ENCODE measurements at regions not wholly inside any gene's neighbourhood (a gene's known extent, or its start where the extent isn't known, plus 50 kb on each side); places are given as distances from the start of the nearest gene placed in this dataset.

DNA sequence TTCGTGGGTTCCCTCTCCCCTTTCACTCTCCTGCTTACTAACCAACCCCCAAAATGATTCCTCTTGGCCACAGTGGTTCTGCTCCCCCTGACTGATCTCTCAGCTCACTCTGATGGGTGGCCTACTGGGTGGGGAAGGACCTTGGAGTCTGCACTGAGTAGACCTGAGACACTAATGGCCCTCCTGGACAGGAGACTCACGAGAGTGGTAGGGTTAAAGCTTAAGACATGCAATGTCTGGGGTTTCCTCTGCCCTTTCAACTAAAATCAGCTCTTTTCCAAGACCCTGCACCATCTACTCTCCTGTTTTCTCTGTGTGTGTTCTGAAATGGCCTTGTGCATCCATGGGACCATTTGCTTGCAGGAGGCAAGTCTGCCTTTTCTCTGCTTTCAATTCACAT lies 631.4 kb downstream of the ACTR3B start:
- 40% methylated on average over 2 of the region's 2 CpGs for whole genome bisulfite sequencing
- Histone ChIP-seq H3K27ac (ENCODE audit: low read depth in 1 of 2, low read length in 2 of 2) (no peak overlapping the region), H3K27me3 (ENCODE audit: control insufficient read depth in 4 of 4, insufficient read depth in 4 of 4, low read length in 3 of 4) (no peaks in the 10 kb centered on the region), H3K36me3 (ENCODE audit: control insufficient read depth in 4 of 4, insufficient read depth in 3 of 4, low read depth in 1 of 4, low read length in 3 of 4) (no peaks in the 10 kb centered on the region), H3K9me3 (ENCODE audit: control insufficient read depth in 4 of 4, low read length in 3 of 4) (peaks cover 0 to 2% (median 0%) of the 10 kb centered on the region in 4 donors), H3K4me1 (ENCODE audit: control insufficient read depth in 4 of 4, insufficient read depth in 4 of 4, low read length in 3 of 4) (no peaks in the 10 kb centered on the region), H3K9ac (ENCODE audit: low read depth in 1 of 2, low read length in 2 of 2) (no peak overlapping the region), H3K4me3 (ENCODE audit: low read depth in 1 of 3, low read length in 3 of 3) (no peak overlapping the region)
- no peak for DNase-seq (ENCODE audit: low spot score)
- TF ChIP-seq RXRA (IDR thresholded peaks at IDR 0.05) (no peak), EGR1 (IDR thresholded peaks at IDR 0.05; ENCODE audit: low read depth in 2 of 2) (no peak), HNF4A (conservative IDR thresholded peaks at IDR 0.05) (no peak), ZBTB33 (IDR thresholded peaks at IDR 0.05) (no peak), TAF1 (conservative IDR thresholded peaks at IDR 0.05) (no peak), YY1 (IDR thresholded peaks at IDR 0.05) (no peak), HNF4G (IDR thresholded peaks at IDR 0.05) (no peak), FOXA1 (IDR thresholded peaks at IDR 0.05) (no peak), JUND (IDR thresholded peaks at IDR 0.05) (no peak)
- TF ChIP-seq, protein P1, sequence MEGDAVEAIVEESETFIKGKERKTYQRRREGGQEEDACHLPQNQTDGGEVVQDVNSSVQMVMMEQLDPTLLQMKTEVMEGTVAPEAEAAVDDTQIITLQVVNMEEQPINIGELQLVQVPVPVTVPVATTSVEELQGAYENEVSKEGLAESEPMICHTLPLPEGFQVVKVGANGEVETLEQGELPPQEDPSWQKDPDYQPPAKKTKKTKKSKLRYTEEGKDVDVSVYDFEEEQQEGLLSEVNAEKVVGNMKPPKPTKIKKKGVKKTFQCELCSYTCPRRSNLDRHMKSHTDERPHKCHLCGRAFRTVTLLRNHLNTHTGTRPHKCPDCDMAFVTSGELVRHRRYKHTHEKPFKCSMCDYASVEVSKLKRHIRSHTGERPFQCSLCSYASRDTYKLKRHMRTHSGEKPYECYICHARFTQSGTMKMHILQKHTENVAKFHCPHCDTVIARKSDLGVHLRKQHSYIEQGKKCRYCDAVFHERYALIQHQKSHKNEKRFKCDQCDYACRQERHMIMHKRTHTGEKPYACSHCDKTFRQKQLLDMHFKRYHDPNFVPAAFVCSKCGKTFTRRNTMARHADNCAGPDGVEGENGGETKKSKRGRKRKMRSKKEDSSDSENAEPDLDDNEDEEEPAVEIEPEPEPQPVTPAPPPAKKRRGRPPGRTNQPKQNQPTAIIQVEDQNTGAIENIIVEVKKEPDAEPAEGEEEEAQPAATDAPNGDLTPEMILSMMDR (IDR thresholded peaks at IDR 0.05; ENCODE audit: low read depth, low read length, missing input control): no peak
- TF ChIP-seq, protein P2, sequence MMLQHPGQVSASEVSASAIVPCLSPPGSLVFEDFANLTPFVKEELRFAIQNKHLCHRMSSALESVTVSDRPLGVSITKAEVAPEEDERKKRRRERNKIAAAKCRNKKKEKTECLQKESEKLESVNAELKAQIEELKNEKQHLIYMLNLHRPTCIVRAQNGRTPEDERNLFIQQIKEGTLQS (IDR thresholded peaks at IDR 0.05): no peak

GRCh38 chr7:153392726-153393125 lies 633.2 kb downstream of the ACTR3B start:
- H3K27me3 ChIP-seq (ENCODE audit: control insufficient read depth in 4 of 4, insufficient read depth in 4 of 4, low read length in 3 of 4): no peaks in the 10 kb centered on the region
- no peak for TF ChIP-seq RXRA (IDR thresholded peaks at IDR 0.05)
- no peak for TF ChIP-seq FOXA2 (IDR thresholded peaks at IDR 0.05)
- no peak for TF ChIP-seq HNF4A (conservative IDR thresholded peaks at IDR 0.05)
- TF ChIP-seq REST (IDR thresholded peaks at IDR 0.05): no peak
- TF ChIP-seq EGR1 (IDR thresholded peaks at IDR 0.05; ENCODE audit: low read depth in 2 of 2): no peak
- TF ChIP-seq FOXA1 (IDR thresholded peaks at IDR 0.05): no peak
- TF ChIP-seq RAD21 (IDR thresholded peaks at IDR 0.05): no peak
- TF ChIP-seq GABPA (IDR thresholded peaks at IDR 0.05 in 1 of 2, conservative IDR thresholded peaks at IDR 0.05 in 1 of 2): no peak
- peaks cover 0 to under 1% (median 0%) of the 10 kb centered on the region in 4 donors for H3K9me3 ChIP-seq (ENCODE audit: control insufficient read depth in 4 of 4, low read length in 3 of 4)
- H3K4me1 ChIP-seq (ENCODE audit: control insufficient read depth in 4 of 4, insufficient read depth in 4 of 4, low read length in 3 of 4): no peaks in the 10 kb centered on the region
- H3K9ac ChIP-seq (ENCODE audit: low read depth in 1 of 2, low read length in 2 of 2): no peak overlapping the region
- no peak overlapping the region for H3K4me3 ChIP-seq (ENCODE audit: low read depth in 1 of 3, low read length in 3 of 3)
- no peak overlapping the region for H3K27ac ChIP-seq (ENCODE audit: low read depth in 1 of 2, low read length in 2 of 2)
- DNase-seq (ENCODE audit: low spot score): no peak
- no peaks in the 10 kb centered on the region for H3K36me3 ChIP-seq (ENCODE audit: control insufficient read depth in 4 of 4, insufficient read depth in 3 of 4, low read depth in 1 of 4, low read length in 3 of 4)

Measured in liver (tissue), 8 donors.